Ureter (tissue), 1 donor: ENCODE measurements at regions not wholly inside any gene's neighbourhood (a gene's known extent, or its start where the extent isn't known, plus 50 kb on each side); places are given as distances from the start of the nearest gene placed in this dataset.
"Not testable (repeated sequence)": the region's sequence is repeated elsewhere in the genome, so short reads cannot be mapped to it uniquely, and the experiment has no call there.

ENCODE experiments used
- DNase-seq: peaks from one replicate; pipeline ENCODE4 v3.0.0-alpha.2; 2020; ENCODE audit warnings: low spot score
- donor health status: DM: yes; HTN: yes; CAD: no.

- no peak for DNase-seq
Measured at GRCh38 chr15:92705764-92706163, 50.2 kb upstream of the FAM174B start.

- DNase-seq: no peak
Measured at GRCh38 chr15:92706201-92706600, 50.6 kb upstream of the FAM174B start.

- no peak for DNase-seq
Measured at GRCh38 chr15:92707880-92708551, 52.4 kb upstream of the FAM174B start.

- no peak for DNase-seq
Measured at GRCh38 chr15:92708635-92709034, 53.1 kb upstream of the FAM174B start.

GRCh38 chr15:92709110-92709790 is 53.7 kb upstream of the FAM174B start:
- no peak for DNase-seq

GRCh38 chr15:92711457-92711831 is 55.9 kb upstream of the FAM174B start:
- no peak for DNase-seq

- DNase-seq: no peak
Measured at GRCh38 chr15:92714077-92714476, 58.5 kb upstream of the FAM174B start.

GRCh38 chr15:92714477-92715401 is 59.2 kb upstream of the FAM174B start:
- DNase-seq: peak; percentile 83

GRCh38 chr15:92715758-92716157 is 60.2 kb upstream of the FAM174B start:
- no peak for DNase-seq

- no peak for DNase-seq
Measured at GRCh38 chr15:92719021-92719420, 63.4 kb upstream of the FAM174B start.

GRCh38 chr15:92724144-92724543 is 68.6 kb upstream of the FAM174B start:
- no peak for DNase-seq

- no peak for DNase-seq
Measured at GRCh38 chr15:92725171-92725570, 69.6 kb upstream of the FAM174B start.

GRCh38 chr15:92728266-92728665 is 72.7 kb upstream of the FAM174B start:
- no peak for DNase-seq

GRCh38 chr15:92733090-92733933 is 77.7 kb upstream of the FAM174B start:
- DNase-seq: no peak

- no peak for DNase-seq
Measured at GRCh38 chr15:92733934-92734521, 78.5 kb upstream of the FAM174B start.

GRCh38 chr15:92739246-92739645 is 83.7 kb upstream of the FAM174B start:
- not testable (repeated sequence) for DNase-seq

GRCh38 chr15:92745845-92746271 is 90.3 kb upstream of the FAM174B start:
- DNase-seq: no peak

GRCh38 chr15:92747047-92747446 is 91.5 kb upstream of the FAM174B start:
- no peak for DNase-seq

- no peak for DNase-seq
Measured at GRCh38 chr15:92749216-92749615, 93.6 kb upstream of the FAM174B start.

GRCh38 chr15:92749946-92750345 is 94.4 kb upstream of the FAM174B start:
- no peak for DNase-seq

- no peak for DNase-seq
Measured at GRCh38 chr15:92751528-92751927, 96.0 kb upstream of the FAM174B start.
